Subcutaneous abdominal adipose tissue (tissue), 5 donors: ENCODE measurements at regions not wholly inside any gene's neighbourhood (a gene's known extent, or its start where the extent isn't known, plus 50 kb on each side); places are given as distances from the start of the nearest gene placed in this dataset.

Source experiments
- H3K27ac ChIP-seq: one replicate; pipeline ENCODE4 v1.7.0; 2013; ENCODE audit warnings: low read depth, mild to moderate bottlenecking, inconsistent platforms, low read length, moderate library complexity
- H3K27me3 ChIP-seq, 5 donors: one replicate each; pipeline ENCODE4 v1.7.0; 2013; ENCODE audit warnings: low read length in 5 of 5, inconsistent platforms in 1 of 5; ENCODE audit not compliant: control insufficient read depth in 5 of 5, insufficient read depth in 4 of 5
- H3K36me3 ChIP-seq, 5 donors: one replicate each; pipeline ENCODE4 v1.7.0; 2013; ENCODE audit warnings: low read length in 5 of 5; ENCODE audit not compliant: control insufficient read depth in 5 of 5, insufficient read depth in 5 of 5
- H3K4me1 ChIP-seq, 5 donors: one replicate each; pipeline ENCODE4 v1.7.0; 2013; ENCODE audit warnings: low read length in 5 of 5, mild to moderate bottlenecking in 3 of 5, moderate library complexity in 1 of 5; ENCODE audit not compliant: control insufficient read depth in 5 of 5, insufficient read depth in 5 of 5
- H3K4me3 ChIP-seq, 5 donors: one replicate each; pipeline ENCODE4 v1.7.0; 2013; ENCODE audit warnings: low read length in 5 of 5, low read depth in 1 of 5
- H3K9ac ChIP-seq, 5 donors: one replicate each; pipeline ENCODE4 v1.7.0; 2013; ENCODE audit warnings: low read length in 5 of 5, mild to moderate bottlenecking in 4 of 5, moderate library complexity in 3 of 5
- H3K9me3 ChIP-seq, 5 donors: one replicate each; pipeline ENCODE4 v1.7.0; 2013; ENCODE audit warnings: low read length in 5 of 5; ENCODE audit not compliant: control insufficient read depth in 5 of 5
- donor health status: healthy.
- donor health status: healthy.
- donor health status: healthy.
- donor health status: healthy.
- donor health status: healthy.

GRCh38 chr5:96288166-96288844 lies 144.7 kb downstream of the PCSK1 start:
- H3K4me1 ChIP-seq: peaks cover 0 to 24% (median 17%) of the 10 kb centered on the region in 5 donors
- no peaks in the 10 kb centered on the region for H3K27me3 ChIP-seq
- no peak overlapping the region for H3K4me3 ChIP-seq
- peak overlapping the region; percentile 68 for H3K27ac ChIP-seq
- H3K9me3 ChIP-seq: no peaks in the 10 kb centered on the region
- H3K36me3 ChIP-seq: no peaks in the 10 kb centered on the region
- H3K9ac ChIP-seq: no peak overlapping the region

GRCh38 chr5:96287136-96287535 lies 145.9 kb downstream of the PCSK1 start:
- H3K4me3 ChIP-seq: no peak overlapping the region
- H3K9ac ChIP-seq: no peak overlapping the region
- H3K9me3 ChIP-seq: no peaks in the 10 kb centered on the region
- no peaks in the 10 kb centered on the region for H3K27me3 ChIP-seq
- peaks cover 0 to 17% (median 9%) of the 10 kb centered on the region in 5 donors for H3K4me1 ChIP-seq
- H3K36me3 ChIP-seq: no peaks in the 10 kb centered on the region
- H3K27ac ChIP-seq: no peak overlapping the region

- H3K27me3 ChIP-seq: no peaks in the 10 kb centered on the region
- H3K4me3 ChIP-seq: no peak overlapping the region
- H3K9ac ChIP-seq: no peak overlapping the region
- no peaks in the 10 kb centered on the region for H3K36me3 ChIP-seq
- no peaks in the 10 kb centered on the region for H3K9me3 ChIP-seq
- H3K27ac ChIP-seq: no peak overlapping the region
- peaks cover 0 to 17% (median 9%) of the 10 kb centered on the region in 5 donors for H3K4me1 ChIP-seq
These were observed 147.2 kb downstream of the PCSK1 start for GRCh38 chr5:96285823-96286222.

- Histone ChIP-seq H3K36me3 (no peaks in the 10 kb centered on the region), H3K9me3 (no peaks in the 10 kb centered on the region), H3K27ac (no peak overlapping the region), H3K4me3 (no peak overlapping the region), H3K27me3 (no peaks in the 10 kb centered on the region), H3K4me1 (peaks cover 0 to 17% (median 9%) of the 10 kb centered on the region in 5 donors), H3K9ac (no peak overlapping the region)
These were observed 148.2 kb downstream of the PCSK1 start for GRCh38 chr5:96284727-96285389.

GRCh38 chr5:96283589-96283988 lies 149.5 kb downstream of the PCSK1 start:
- peaks cover 0 to 20% (median 11%) of the 10 kb centered on the region in 5 donors for H3K4me1 ChIP-seq
- H3K36me3 ChIP-seq: no peaks in the 10 kb centered on the region
- no peak overlapping the region for H3K4me3 ChIP-seq
- no peak overlapping the region for H3K9ac ChIP-seq
- no peaks in the 10 kb centered on the region for H3K27me3 ChIP-seq
- H3K27ac ChIP-seq: no peak overlapping the region
- no peaks in the 10 kb centered on the region for H3K9me3 ChIP-seq

- Histone ChIP-seq H3K4me3 (no peak overlapping the region), H3K36me3 (no peaks in the 10 kb centered on the region), H3K27ac (no peak overlapping the region), H3K4me1 (peaks cover 0 to 16% (median 4%) of the 10 kb centered on the region in 5 donors), H3K27me3 (no peaks in the 10 kb centered on the region), H3K9ac (no peak overlapping the region), H3K9me3 (no peaks in the 10 kb centered on the region)
These were observed 151.0 kb downstream of the PCSK1 start for GRCh38 chr5:96282020-96282419.

- Histone ChIP-seq H3K9me3 (no peaks in the 10 kb centered on the region), H3K36me3 (no peaks in the 10 kb centered on the region), H3K9ac (no peak overlapping the region), H3K27me3 (no peaks in the 10 kb centered on the region), H3K4me1 (peaks cover 0 to 16% (median 4%) of the 10 kb centered on the region in 5 donors), H3K27ac (no peak overlapping the region), H3K4me3 (no peak overlapping the region)
These were observed 152.1 kb downstream of the PCSK1 start for GRCh38 chr5:96280946-96281393.

GRCh38 chr5:96279801-96280542 lies 153.1 kb downstream of the PCSK1 start:
- no peaks in the 10 kb centered on the region for H3K36me3 ChIP-seq
- peaks cover 0 to 16% (median 4%) of the 10 kb centered on the region in 5 donors for H3K4me1 ChIP-seq
- no peak overlapping the region for H3K27ac ChIP-seq
- H3K27me3 ChIP-seq: no peaks in the 10 kb centered on the region
- H3K9ac ChIP-seq: no peak overlapping the region
- H3K4me3 ChIP-seq: no peak overlapping the region
- H3K9me3 ChIP-seq: no peaks in the 10 kb centered on the region

GRCh38 chr5:96278981-96279380 lies 154.1 kb downstream of the PCSK1 start:
- Histone ChIP-seq H3K4me1 (peaks cover 0 to 16% (median 4%) of the 10 kb centered on the region in 5 donors), H3K4me3 (no peak overlapping the region), H3K27me3 (no peaks in the 10 kb centered on the region), H3K9ac (no peak overlapping the region), H3K27ac (no peak overlapping the region), H3K36me3 (no peaks in the 10 kb centered on the region), H3K9me3 (no peaks in the 10 kb centered on the region)

- Histone ChIP-seq H3K36me3 (no peaks in the 10 kb centered on the region), H3K9me3 (peaks cover 0 to 4% (median 0%) of the 10 kb centered on the region in 5 donors), H3K27me3 (no peaks in the 10 kb centered on the region), H3K4me1 (peaks cover 0 to 16% (median 4%) of the 10 kb centered on the region in 5 donors), H3K27ac (no peak overlapping the region), H3K9ac (no peak overlapping the region), H3K4me3 (no peak overlapping the region)
These were observed 158.0 kb downstream of the PCSK1 start for GRCh38 chr5:96275051-96275450.
